Upper lobe of left lung (tissue), 6 donors: ENCODE measurements at regions not wholly inside any gene's neighbourhood (a gene's known extent, or its start where the extent isn't known, plus 50 kb on each side); places are given as distances from the start of the nearest gene placed in this dataset.
"Not testable (repeated sequence)": the region's sequence is repeated elsewhere in the genome, so short reads cannot be mapped to it uniquely, and the experiment has no call there.

Experiments used
- ATAC-seq, 2 donors: fragments of 200-7000 bp; cut with Tn5 transposase; one replicate each; pipeline ENCODE4 v1.9.1; 2022; ENCODE audit warnings: mild to moderate bottlenecking in 2 of 2, moderate library complexity in 2 of 2; ENCODE audit not compliant: low FRiP score in 2 of 2
- DNase-seq, 2 donors: peaks; one replicate each; pipeline ENCODE4 v3.0.0-alpha.2; 2019 to 2020
- H3K27ac ChIP-seq, 4 donors: fragments of 200-600 bp; sonication (generic); one replicate each; pipeline ENCODE4 v1.5.1; 2016 to 2019
- H3K27me3 ChIP-seq, 4 donors: fragments of 200-600 bp; sonication (generic); one replicate each; pipeline ENCODE4 v1.5.1; 2017 to 2019
- H3K36me3 ChIP-seq, 4 donors: fragments of 200-600 bp; sonication (generic); one replicate each; pipeline ENCODE4 v1.5.1; 2016 to 2019
- H3K4me1 ChIP-seq, 4 donors: fragments of 200-600 bp; sonication (generic); one replicate each; pipeline ENCODE4 v1.5.1; 2018 to 2019
- H3K4me3 ChIP-seq, 4 donors: fragments of 200-600 bp; sonication (generic); one replicate each; pipeline ENCODE4 v1.5.1; 2017 to 2019; ENCODE audit warnings: mild to moderate bottlenecking in 2 of 4, moderate library complexity in 1 of 4
- H3K9me3 ChIP-seq, 4 donors: fragments of 200-600 bp; sonication (generic); one replicate each; pipeline ENCODE4 v1.5.1; 2018 to 2019
- EP300 ChIP-seq, 4 donors: sonication (generic); formaldehyde crosslinking; IDR thresholded peaks; one replicate each; pipeline ENCODE4 v1.5.1; 2017; ENCODE audit warnings: antibody characterized with exemption in 4 of 4, control low read depth in 2 of 4
- POLR2A ChIP-seq, 4 donors: fragments of 450-650 bp; IDR thresholded peaks; one replicate each; pipeline ENCODE4 v1.5.1; 2016 to 2017; ENCODE audit warnings: antibody characterized with exemption in 4 of 4, mild to moderate bottlenecking in 2 of 4
- POLR2AphosphoS5 ChIP-seq, 2 donors: sonication (generic); formaldehyde crosslinking; IDR thresholded peaks; one replicate each; pipeline ENCODE4 v1.5.1; 2017; ENCODE audit warnings: antibody characterized with exemption in 2 of 2
- WGBS, 2 donors: methylation state at CpG; one replicate each; pipeline ENCODE4 v1.1.5; 2017 to 2018; 5-methylcytosine and 5-hydroxymethylcytosine counted together
- TF ChIP-seq, protein P1 (sequence below), 6 experiments: fragments of 450-650 bp in 4 of 6; fragments of 200-600 bp in 2 of 6; sonication (generic) in 2 of 6; IDR thresholded peaks; one replicate each; pipeline ENCODE4 v1.5.1; 2016 to 2019; ENCODE audit warnings: antibody characterized with exemption in 6 of 6
- donor health status: DM: no; HTN: no; CAD: no; lungs with moderate emphysema.
- donor health status: DM: no; HTN: yes; CAD: no; lungs with severe emphysema.

DNA sequence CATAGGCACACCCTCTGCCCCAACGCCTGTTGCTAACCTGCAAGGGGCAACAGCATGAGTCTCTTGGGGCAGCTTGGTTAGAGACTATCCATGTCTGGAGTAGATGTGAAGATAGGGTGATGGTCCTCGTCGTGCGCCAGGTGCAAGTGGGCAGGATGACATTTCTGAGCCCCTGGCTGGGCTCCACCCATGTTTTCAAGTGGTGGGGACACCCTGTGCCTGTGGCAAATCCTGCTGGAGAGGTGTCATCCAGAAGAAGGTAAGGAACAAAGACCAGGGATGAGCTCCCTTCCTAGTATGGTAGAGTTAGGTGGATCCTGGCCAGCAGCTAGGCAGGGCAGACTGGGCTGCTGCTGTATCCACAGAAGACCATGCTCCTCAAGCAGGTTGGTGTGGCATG lies 152.6 kb downstream of the ABHD5 start:
- no peak overlapping the region for H3K27ac ChIP-seq
- no peaks in the 10 kb centered on the region for H3K27me3 ChIP-seq
- DNase-seq (no peak), ATAC-seq (peak in 1 of 2 donors; percentile 30)
- no peaks in the 10 kb centered on the region for H3K36me3 ChIP-seq
- no peak overlapping the region for H3K4me3 ChIP-seq
- H3K9me3 ChIP-seq = peaks cover 0 to 15% (median 14%) of the 10 kb centered on the region in 4 donors
- TF ChIP-seq POLR2A (IDR thresholded peaks at IDR 0.05) (no peak), POLR2AphosphoS5 (IDR thresholded peaks at IDR 0.05) (no peak), EP300 (IDR thresholded peaks at IDR 0.05) (no peak)
- TF ChIP-seq, protein P1, sequence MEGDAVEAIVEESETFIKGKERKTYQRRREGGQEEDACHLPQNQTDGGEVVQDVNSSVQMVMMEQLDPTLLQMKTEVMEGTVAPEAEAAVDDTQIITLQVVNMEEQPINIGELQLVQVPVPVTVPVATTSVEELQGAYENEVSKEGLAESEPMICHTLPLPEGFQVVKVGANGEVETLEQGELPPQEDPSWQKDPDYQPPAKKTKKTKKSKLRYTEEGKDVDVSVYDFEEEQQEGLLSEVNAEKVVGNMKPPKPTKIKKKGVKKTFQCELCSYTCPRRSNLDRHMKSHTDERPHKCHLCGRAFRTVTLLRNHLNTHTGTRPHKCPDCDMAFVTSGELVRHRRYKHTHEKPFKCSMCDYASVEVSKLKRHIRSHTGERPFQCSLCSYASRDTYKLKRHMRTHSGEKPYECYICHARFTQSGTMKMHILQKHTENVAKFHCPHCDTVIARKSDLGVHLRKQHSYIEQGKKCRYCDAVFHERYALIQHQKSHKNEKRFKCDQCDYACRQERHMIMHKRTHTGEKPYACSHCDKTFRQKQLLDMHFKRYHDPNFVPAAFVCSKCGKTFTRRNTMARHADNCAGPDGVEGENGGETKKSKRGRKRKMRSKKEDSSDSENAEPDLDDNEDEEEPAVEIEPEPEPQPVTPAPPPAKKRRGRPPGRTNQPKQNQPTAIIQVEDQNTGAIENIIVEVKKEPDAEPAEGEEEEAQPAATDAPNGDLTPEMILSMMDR (IDR thresholded peaks at IDR 0.05) = no peak
- H3K4me1 ChIP-seq = no peaks in the 10 kb centered on the region
- WGBS, 2 donors = 90% methylated on average over 4 of the region's 4 CpGs

DNA sequence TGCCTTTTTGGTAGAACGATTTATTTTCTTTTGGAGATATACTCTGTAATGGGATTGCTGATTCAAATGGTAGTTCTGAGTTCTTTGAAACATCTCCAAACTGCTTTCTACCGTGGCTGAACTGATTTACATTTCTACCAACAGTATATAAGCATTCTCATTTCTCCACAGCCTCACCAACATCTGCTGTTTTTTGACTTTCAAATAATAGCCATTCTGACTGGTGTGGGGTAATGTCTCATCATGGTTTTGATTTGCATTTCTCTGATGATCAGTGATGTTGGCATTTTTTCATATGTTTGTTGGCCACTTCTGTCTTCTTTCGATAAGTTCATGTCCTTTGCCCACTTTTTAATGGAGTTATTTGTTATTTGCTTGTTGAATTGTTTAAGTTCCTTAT lies 154.0 kb downstream of the ABHD5 start:
- DNase-seq (no peak), ATAC-seq (no peak)
- Histone ChIP-seq H3K27me3 (no peaks in the 10 kb centered on the region), H3K4me3 (no peak overlapping the region), H3K27ac (no peak overlapping the region), H3K36me3 (no peaks in the 10 kb centered on the region), H3K4me1 (no peaks in the 10 kb centered on the region), H3K9me3 (peaks cover 0 to 17% (median 11%) of the 10 kb centered on the region in 4 donors)
- WGBS, 2 donors = 80 to 83% methylated on average over 3 of the region's 3 CpGs
- TF ChIP-seq EP300 (IDR thresholded peaks at IDR 0.05) (no peak), POLR2A (IDR thresholded peaks at IDR 0.05) (no peak), POLR2AphosphoS5 (IDR thresholded peaks at IDR 0.05) (no peak)
- TF ChIP-seq, protein P1 (IDR thresholded peaks at IDR 0.05) = no peak

DNA sequence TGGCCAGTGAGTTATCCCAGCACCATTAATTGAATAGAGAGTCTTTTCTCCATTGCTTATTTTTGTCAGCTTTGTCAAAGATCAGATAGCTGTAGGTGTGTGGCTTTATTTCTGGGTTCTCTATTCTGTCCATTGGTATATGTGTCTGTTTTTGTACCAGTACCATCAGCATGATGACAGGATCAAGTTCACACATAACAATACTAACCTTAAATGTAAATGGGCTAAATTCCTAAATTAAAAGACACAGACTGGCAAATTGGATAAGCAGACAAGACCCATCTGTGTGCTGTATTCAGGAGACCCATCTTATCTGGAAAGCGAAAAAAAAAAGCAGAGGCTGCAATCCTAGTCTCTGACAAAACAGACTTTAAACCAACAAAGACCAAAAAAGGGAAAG lies 154.8 kb downstream of the ABHD5 start:
- not testable (repeated sequence) for DNase-seq, H3K27me3 ChIP-seq, H3K27ac ChIP-seq, H3K4me3 ChIP-seq, ATAC-seq, H3K36me3 ChIP-seq, H3K4me1 ChIP-seq
- 71 to 81% methylated on average over 1 of the region's 1 CpG for WGBS, 2 donors
- peaks cover 0 to 17% (median 11%) of the 10 kb centered on the region in 4 donors for H3K9me3 ChIP-seq

DNA sequence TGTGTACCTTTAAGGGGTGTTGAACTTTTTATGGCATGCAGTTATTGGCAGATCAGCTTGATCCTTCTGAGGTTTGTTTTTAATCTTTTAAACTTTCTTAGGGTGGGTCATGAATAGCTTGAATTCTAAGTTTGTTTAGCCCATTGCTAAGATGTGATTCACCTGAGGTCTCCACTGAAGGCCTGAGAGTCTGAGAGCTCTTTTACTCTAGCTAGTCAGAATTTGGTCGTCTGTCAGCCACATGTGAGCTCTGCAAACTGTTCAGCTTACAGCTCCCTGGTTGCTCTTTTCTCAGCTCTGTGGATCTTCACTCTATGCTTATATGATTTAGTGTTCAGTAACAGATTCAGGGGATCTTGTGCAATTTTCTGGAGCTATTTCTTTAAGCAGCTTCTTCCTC lies 161.3 kb downstream of the ABHD5 start:
- peaks cover 0 to 8% (median 4%) of the 10 kb centered on the region in 4 donors for H3K9me3 ChIP-seq
- H3K27me3 ChIP-seq = no peaks in the 10 kb centered on the region
- H3K36me3 ChIP-seq = no peaks in the 10 kb centered on the region
- WGBS, 2 donors = 41 to 42% methylated on average over 1 of the region's 1 CpG
- H3K27ac ChIP-seq = no peak overlapping the region
- ATAC-seq = no peak
- DNase-seq = no peak
- TF ChIP-seq POLR2A (IDR thresholded peaks at IDR 0.05) = no peak
- TF ChIP-seq, protein P1 (IDR thresholded peaks at IDR 0.05) = no peak
- TF ChIP-seq POLR2AphosphoS5 (IDR thresholded peaks at IDR 0.05) = no peak
- no peak for TF ChIP-seq EP300 (IDR thresholded peaks at IDR 0.05)
- H3K4me1 ChIP-seq = peaks cover 0 to 4% (median 0%) of the 10 kb centered on the region in 4 donors
- H3K4me3 ChIP-seq = no peak overlapping the region

DNA sequence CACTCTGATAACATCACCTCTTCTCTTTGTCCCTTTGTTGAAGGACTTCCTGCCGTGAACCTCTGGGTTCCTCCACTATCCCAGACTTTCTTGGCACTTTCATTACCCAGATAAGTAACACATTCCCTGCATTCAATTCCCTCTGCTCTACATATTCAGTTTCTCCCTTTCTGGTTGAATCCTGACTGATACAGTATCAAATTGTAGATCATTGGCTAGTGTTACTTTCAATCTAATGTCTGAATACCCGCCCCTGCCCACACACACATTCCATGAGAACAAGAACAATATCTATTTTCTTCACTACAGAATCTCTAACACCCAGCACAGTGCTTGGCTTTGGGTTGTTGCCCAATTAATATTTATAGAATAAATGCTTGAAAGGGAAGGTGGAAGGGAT lies 163.5 kb downstream of the ABHD5 start:
- Histone ChIP-seq H3K4me1 (peaks cover 0 to 4% (median 0%) of the 10 kb centered on the region in 4 donors), H3K27me3 (no peaks in the 10 kb centered on the region)
- no peak for ATAC-seq

More for the DNA sequence above, 163.5 kb downstream of the ABHD5 start:
- no peaks in the 10 kb centered on the region for H3K36me3 ChIP-seq
- 86 to 87% methylated on average over 2 of the region's 2 CpGs for WGBS, 2 donors
- no peak overlapping the region for H3K4me3 ChIP-seq
- TF ChIP-seq POLR2A (IDR thresholded peaks at IDR 0.05) (no peak), POLR2AphosphoS5 (IDR thresholded peaks at IDR 0.05) (no peak), EP300 (IDR thresholded peaks at IDR 0.05) (no peak)
- TF ChIP-seq, protein P1 (IDR thresholded peaks at IDR 0.05) = no peak
- no peak overlapping the region for H3K27ac ChIP-seq
- DNase-seq = no peak
- H3K9me3 ChIP-seq = no peaks in the 10 kb centered on the region
